Sigmoid colon (tissue), 6 donors: ENCODE measurements at regions not wholly inside any gene's neighbourhood (a gene's known extent, or its start where the extent isn't known, plus 50 kb on each side); places are given as distances from the start of the nearest gene placed in this dataset.

Experiments used
- DNase-seq: peaks from one replicate; pipeline ENCODE4 v3.0.0-alpha.2; 2019
- H3K27ac ChIP-seq, 4 donors: fragments of 200-600 bp; sonication (generic); one replicate each; pipeline ENCODE4 v1.5.1; 2016 to 2019; ENCODE audit warnings: mild to moderate bottlenecking in 1 of 4
- H3K27me3 ChIP-seq, 3 donors: fragments of 200-600 bp; sonication (generic); one replicate each; pipeline ENCODE4 v1.5.1; 2019; ENCODE audit warnings: mild to moderate bottlenecking in 1 of 3
- H3K36me3 ChIP-seq, 4 donors: fragments of 200-600 bp; sonication (generic); one replicate each; pipeline ENCODE4 v1.5.1; 2016 to 2019
- H3K4me1 ChIP-seq, 4 donors: fragments of 200-600 bp; sonication (generic); one replicate each; pipeline ENCODE4 v1.5.1; 2017 to 2019
- H3K4me3 ChIP-seq, 4 donors: fragments of 200-600 bp; sonication (generic); one replicate each; pipeline ENCODE4 v1.5.1; 2017 to 2019; ENCODE audit warnings: mild to moderate bottlenecking in 2 of 4, moderate library complexity in 1 of 4
- H3K9me3 ChIP-seq, 4 donors: fragments of 200-600 bp in 3 of 4; sonication (generic) in 3 of 4; one replicate each; pipeline versions ENCODE4 v1.5.1 to v1.6.1; 2013 to 2019
- EP300 ChIP-seq, 4 donors: sonication (generic); formaldehyde crosslinking; IDR thresholded peaks; one replicate each; pipeline ENCODE4 v1.6.1; 2017; ENCODE audit warnings: antibody characterized with exemption in 4 of 4
- POLR2A ChIP-seq, 2 donors: fragments of 450-650 bp; IDR thresholded peaks; one replicate each; pipeline ENCODE4 v1.6.1; 2016; ENCODE audit warnings: antibody characterized with exemption in 2 of 2, mild to moderate bottlenecking in 2 of 2, moderate library complexity in 2 of 2
- POLR2AphosphoS5 ChIP-seq, 4 donors: sonication (generic); formaldehyde crosslinking; IDR thresholded peaks; one replicate each; pipeline ENCODE4 v1.6.1; 2017; ENCODE audit warnings: antibody characterized with exemption in 4 of 4
- WGBS, 2 donors: extraction: QIAGEN DNeasy Blood & Tissue Kit; methylation state at CpG; one replicate each; pipeline ENCODE4 v1.1.7; 2013; 5-methylcytosine and 5-hydroxymethylcytosine counted together
- intact Hi-C: fragments of 100-400 bp; cut with DNase I; formaldehyde crosslinking; loops from one replicate; pipeline ENCODE4 v1.15.1; 2023
- TF ChIP-seq, protein P1 (sequence below), 4 experiments: fragments of 450-650 bp in 3 of 4; fragments of 200-600 bp in 1 of 4; IDR thresholded peaks; one replicate each; pipeline ENCODE4 v1.5.1; 2016 to 2019; ENCODE audit warnings: antibody characterized with exemption in 4 of 4, mild to moderate bottlenecking in 3 of 4, moderate library complexity in 2 of 4
- donor health status: healthy with polysubstance abuse.
- donor health status: healthy.

DNA sequence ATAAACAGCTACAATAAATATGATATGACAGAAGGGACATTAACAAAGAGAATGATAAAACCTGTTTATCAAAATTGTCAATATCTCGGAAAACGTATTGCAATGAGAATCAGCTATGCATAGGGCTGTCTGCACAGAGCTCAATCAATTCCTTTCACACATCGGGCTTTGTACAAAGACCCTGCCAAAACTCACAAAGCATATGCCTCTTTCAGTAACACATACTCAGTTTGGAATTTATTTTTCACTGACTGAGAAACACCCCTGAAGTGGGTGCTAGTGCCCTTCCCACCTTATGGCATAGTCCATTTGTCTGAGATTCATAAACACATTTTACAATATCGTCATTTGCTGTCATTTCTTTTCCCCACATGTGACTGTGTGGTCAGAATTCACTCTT is 815.8 kb upstream of the FAM98A start:
- Histone ChIP-seq H3K9me3 (no peaks in the 10 kb centered on the region), H3K36me3 (no peaks in the 10 kb centered on the region), H3K4me3 (no peak overlapping the region), H3K27me3 (no peaks in the 10 kb centered on the region), H3K4me1 (peaks cover 0 to 8% (median 3%) of the 10 kb centered on the region in 4 donors), H3K27ac (no peak overlapping the region)
- WGBS, 2 donors = 80 to 82% methylated on average over 4 of the region's 4 CpGs
- TF ChIP-seq POLR2A (IDR thresholded peaks at IDR 0.05) = no peak
- DNase-seq = no peak
- intact Hi-C loops = no loop called here

DNA sequence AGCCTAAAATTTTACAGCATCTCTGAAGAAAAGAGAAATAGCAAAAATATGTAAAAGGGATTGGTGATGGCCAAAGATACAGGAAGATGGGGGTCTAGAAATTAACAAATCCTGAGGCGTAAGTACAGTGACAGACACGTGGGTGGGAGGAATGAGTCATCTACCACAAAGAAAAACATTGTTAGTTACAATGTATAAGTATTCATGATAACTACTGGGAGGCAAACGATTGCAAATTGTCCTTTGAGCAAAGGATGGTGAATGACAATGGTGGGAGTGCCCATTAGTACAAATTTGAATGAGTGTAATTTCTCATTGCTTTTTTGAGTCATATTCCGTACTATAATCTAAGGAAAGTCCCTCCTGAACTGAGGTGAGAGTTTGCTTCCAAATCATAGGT is 809.0 kb upstream of the FAM98A start:
- Histone ChIP-seq H3K36me3 (no peaks in the 10 kb centered on the region), H3K27me3 (no peaks in the 10 kb centered on the region), H3K4me1 (no peaks in the 10 kb centered on the region), H3K4me3 (no peak overlapping the region), H3K27ac (no peak overlapping the region), H3K9me3 (no peaks in the 10 kb centered on the region)
- intact Hi-C loops = no loop called here
- 44 to 64% methylated on average over 4 of the region's 4 CpGs for WGBS, 2 donors
- TF ChIP-seq POLR2A (IDR thresholded peaks at IDR 0.05) (no peak), POLR2AphosphoS5 (IDR thresholded peaks at IDR 0.05) (no peak), EP300 (IDR thresholded peaks at IDR 0.05) (no peak)
- TF ChIP-seq, protein P1, sequence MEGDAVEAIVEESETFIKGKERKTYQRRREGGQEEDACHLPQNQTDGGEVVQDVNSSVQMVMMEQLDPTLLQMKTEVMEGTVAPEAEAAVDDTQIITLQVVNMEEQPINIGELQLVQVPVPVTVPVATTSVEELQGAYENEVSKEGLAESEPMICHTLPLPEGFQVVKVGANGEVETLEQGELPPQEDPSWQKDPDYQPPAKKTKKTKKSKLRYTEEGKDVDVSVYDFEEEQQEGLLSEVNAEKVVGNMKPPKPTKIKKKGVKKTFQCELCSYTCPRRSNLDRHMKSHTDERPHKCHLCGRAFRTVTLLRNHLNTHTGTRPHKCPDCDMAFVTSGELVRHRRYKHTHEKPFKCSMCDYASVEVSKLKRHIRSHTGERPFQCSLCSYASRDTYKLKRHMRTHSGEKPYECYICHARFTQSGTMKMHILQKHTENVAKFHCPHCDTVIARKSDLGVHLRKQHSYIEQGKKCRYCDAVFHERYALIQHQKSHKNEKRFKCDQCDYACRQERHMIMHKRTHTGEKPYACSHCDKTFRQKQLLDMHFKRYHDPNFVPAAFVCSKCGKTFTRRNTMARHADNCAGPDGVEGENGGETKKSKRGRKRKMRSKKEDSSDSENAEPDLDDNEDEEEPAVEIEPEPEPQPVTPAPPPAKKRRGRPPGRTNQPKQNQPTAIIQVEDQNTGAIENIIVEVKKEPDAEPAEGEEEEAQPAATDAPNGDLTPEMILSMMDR (IDR thresholded peaks at IDR 0.05) = no peak
- DNase-seq = no peak

DNA sequence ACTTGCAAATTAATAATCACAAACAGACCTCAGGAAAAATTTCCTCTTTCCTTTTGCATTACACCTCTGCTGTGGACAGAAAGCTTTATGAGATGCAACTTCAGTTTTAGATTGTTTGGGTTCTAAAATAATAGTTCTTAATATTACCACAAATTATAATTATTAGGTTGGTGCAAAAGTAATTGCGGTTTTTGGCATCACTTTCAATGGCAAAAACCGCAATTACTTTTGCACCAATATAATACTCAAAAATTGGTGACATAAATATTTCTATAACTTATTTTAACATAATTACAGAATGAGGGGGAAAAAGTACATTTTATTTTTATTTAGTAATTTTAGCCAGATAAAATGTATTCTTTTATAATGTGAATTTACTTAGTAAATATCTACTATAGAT is 804.4 kb upstream of the FAM98A start:
- Histone ChIP-seq H3K27me3 (no peaks in the 10 kb centered on the region), H3K27ac (no peak overlapping the region), H3K4me1 (no peaks in the 10 kb centered on the region), H3K9me3 (no peaks in the 10 kb centered on the region), H3K36me3 (no peaks in the 10 kb centered on the region), H3K4me3 (no peak overlapping the region)
- no peak for DNase-seq
- intact Hi-C loops = no loop called here
- 90 to 92% methylated on average over 2 of the region's 2 CpGs for WGBS, 2 donors
- TF ChIP-seq POLR2AphosphoS5 (IDR thresholded peaks at IDR 0.05) (no peak), EP300 (IDR thresholded peaks at IDR 0.05) (no peak), POLR2A (IDR thresholded peaks at IDR 0.05) (no peak)
- TF ChIP-seq, protein P1 (IDR thresholded peaks at IDR 0.05) = no peak

DNA sequence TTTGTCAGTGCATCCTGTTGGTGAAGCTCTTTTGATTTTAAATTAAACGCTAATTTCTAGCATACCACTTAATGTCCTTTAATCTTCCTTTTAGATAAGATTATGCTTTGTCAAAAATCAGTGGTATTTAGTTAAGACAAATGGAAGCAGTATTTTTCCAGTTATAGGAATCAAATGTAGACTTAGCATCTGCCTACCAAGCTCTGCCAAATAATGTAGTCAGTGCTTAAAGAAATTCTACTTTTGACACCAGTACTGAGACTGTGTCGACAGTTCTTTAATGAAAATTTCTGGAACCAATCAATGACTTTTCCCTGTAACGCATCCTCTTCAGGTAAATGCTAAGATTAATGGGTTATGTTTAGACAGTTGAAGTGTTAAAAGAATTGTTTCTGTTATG is 803.3 kb upstream of the FAM98A start:
- no peaks in the 10 kb centered on the region for H3K27me3 ChIP-seq
- TF ChIP-seq EP300 (IDR thresholded peaks at IDR 0.05) = no peak
- TF ChIP-seq POLR2A (IDR thresholded peaks at IDR 0.05) = no peak
- no peak for TF ChIP-seq POLR2AphosphoS5 (IDR thresholded peaks at IDR 0.05)
- TF ChIP-seq, protein P1 (IDR thresholded peaks at IDR 0.05) = no peak
- H3K36me3 ChIP-seq = no peaks in the 10 kb centered on the region
- 90 to 93% methylated on average over 3 of the region's 3 CpGs for WGBS, 2 donors
- no peak overlapping the region for H3K27ac ChIP-seq
- no peaks in the 10 kb centered on the region for H3K9me3 ChIP-seq
- intact Hi-C loops = no loop called here
- no peak overlapping the region for H3K4me3 ChIP-seq
- no peak for DNase-seq
- H3K4me1 ChIP-seq = no peaks in the 10 kb centered on the region

DNA sequence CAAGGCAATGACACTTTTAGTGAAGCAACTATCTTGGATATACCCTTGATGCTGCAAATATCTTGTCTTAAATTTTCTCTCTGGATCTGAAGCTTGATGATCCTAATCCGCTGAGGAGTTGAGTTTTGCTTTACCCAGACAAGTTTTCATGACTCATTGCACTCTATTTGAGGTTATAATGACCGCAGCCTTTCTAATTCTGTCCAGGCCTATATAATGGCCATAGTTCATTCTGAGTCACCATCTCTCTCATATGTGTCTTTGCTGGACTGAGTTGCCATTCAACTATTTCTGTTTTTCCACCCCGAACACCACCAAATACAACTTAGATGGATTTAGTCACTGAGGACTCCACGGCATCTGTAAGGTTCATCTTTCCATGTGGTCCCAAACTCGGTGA is 802.1 kb upstream of the FAM98A start:
- Histone ChIP-seq H3K4me3 (no peak overlapping the region), H3K36me3 (no peaks in the 10 kb centered on the region), H3K9me3 (no peaks in the 10 kb centered on the region), H3K4me1 (no peaks in the 10 kb centered on the region), H3K27ac (no peak overlapping the region), H3K27me3 (no peaks in the 10 kb centered on the region)
- intact Hi-C loops = no loop called here
- 91% methylated on average over 5 of the region's 5 CpGs for WGBS, 2 donors
- DNase-seq = no peak
- TF ChIP-seq POLR2AphosphoS5 (IDR thresholded peaks at IDR 0.05) (no peak), POLR2A (IDR thresholded peaks at IDR 0.05) (no peak), EP300 (IDR thresholded peaks at IDR 0.05) (no peak)
- TF ChIP-seq, protein P1 (IDR thresholded peaks at IDR 0.05) = no peak
